GM18511 (cell line): ENCODE measurements at regions not wholly inside any gene's neighbourhood (a gene's known extent, or its start where the extent isn't known, plus 50 kb on each side); places are given as distances from the start of the nearest gene placed in this dataset.

Experiments used
- ATAC-seq: cut with Tn5 transposase; IDR thresholded peaks from one replicate; pipeline ENCODE4 v1.9.1; 2021; ENCODE audit warnings: mild to moderate bottlenecking, moderate library complexity; ENCODE audit not compliant: unreplicated experiment

DNA sequence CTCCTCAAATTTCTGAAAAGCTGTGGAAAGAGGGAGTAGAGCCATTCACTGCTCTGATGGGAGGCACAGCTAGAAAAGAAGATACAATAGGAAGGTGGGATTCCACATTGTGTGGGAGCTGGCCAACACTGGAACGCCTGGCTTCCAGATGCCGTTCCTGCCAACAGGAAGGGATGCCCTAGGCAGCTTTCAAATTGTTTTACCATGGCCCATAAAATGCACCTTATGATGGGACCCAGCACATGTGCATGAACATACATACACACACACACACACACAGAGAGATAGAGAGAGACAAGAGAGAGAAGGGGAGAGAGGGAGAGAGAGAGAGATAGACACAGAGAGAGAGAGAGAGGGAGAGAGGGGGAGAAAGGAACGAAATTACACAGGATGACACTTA lies 86.1 kb upstream of the BZW1 start:
- no peak for ATAC-seq

DNA sequence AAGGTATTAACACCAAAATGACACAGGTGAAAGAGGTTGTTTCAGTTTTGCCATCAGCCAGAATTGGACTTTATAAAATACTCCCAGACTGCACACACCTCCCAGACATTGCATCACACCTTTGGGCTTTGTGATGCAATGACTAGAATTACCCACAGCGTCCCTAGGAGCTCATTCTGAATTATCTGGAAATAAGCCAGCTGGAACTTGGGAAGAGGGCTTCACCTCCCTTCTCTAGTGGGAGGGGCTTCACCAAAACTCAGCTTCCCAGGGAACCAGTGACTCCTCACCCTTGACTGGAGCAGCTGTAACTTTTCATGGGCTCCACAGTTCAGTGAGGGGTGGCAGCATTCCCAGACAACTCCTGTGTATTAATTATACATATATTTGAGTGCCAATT lies 83.1 kb upstream of the BZW1 start:
- no peak for ATAC-seq

GRCh38 chr2:200730302-200730701 lies 81.4 kb upstream of the BZW1 start:
- ATAC-seq: no peak

- no peak for ATAC-seq
These were observed 80.8 kb upstream of the BZW1 start for GRCh38 chr2:200730960-200731359.

GRCh38 chr2:200732866-200733265 lies 78.8 kb upstream of the BZW1 start:
- ATAC-seq: no peak

DNA sequence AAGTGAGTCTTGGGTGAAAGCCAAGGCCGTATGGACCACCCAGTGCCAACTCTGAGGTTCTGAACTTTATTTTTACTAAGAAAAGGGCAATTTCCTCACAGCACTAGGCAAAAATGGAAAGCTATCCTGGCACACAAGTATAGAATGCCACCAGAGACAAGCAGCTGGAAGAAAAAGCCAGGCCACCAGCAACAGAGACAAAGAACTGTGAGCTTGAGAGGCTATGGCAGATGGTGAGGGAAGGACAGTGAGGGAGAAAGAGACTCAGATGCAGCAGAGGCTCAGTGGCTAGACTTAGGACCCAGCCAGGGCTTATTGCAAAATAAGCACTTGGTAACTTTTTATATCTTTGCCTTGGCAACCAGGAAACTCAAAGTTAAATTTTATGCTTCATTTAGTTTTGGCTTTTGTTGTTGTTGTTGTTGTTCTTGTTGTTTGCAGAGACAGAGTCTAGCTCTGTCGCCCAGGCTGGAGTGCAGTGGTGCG lies 78.0 kb upstream of the BZW1 start:
- no peak for ATAC-seq

DNA sequence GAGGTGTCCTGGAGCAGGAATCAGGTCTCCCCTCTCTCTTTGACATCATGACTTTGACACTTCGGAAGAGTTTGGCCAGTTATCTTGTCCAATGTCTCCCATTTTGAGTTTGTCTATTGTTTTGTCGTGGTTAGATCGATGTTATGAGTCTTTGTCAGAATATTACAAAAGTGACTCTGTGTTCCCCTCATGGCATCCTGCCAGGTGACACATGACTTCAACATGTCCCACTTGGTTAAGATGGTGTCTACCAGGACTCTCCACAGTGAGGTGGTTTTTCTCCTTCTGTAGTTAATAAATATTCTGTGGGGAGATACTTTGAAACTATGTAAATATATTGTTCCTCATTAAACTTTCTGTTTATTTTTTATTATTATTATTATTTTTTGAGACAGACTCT lies 76.6 kb upstream of the BZW1 start:
- no peak for ATAC-seq

DNA sequence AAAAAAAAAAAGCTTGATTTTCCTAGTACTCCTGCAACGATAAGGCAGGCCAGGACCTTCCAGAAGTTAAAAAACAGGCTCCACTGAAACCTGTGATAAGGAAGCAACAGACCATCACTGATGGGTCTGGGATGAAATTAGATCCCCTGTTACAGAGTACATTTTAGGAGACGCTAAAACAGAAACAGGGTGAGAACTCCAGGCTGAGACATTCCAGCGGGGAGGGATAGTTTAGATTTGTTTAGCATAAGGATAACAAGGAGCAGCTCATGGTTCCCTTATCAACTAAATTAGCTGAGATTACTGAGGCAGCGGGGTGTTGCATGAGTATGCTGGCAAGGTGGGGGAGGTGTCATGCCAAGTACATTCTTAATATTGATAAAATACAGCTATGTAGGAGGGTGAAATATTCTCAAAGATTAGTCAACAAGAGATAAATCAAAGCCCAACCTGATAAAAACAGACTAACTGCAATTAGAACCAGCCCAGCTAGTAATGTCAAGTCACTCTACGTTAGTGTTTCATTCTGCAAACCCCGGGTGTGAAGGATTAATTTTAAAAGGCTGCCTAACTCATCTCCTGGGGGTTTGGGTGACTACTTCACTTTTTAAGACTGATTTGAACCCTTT lies 75.0 kb upstream of the BZW1 start:
- ATAC-seq: no peak

GRCh38 chr2:200737585-200737984 lies 74.1 kb upstream of the BZW1 start:
- no peak for ATAC-seq

DNA sequence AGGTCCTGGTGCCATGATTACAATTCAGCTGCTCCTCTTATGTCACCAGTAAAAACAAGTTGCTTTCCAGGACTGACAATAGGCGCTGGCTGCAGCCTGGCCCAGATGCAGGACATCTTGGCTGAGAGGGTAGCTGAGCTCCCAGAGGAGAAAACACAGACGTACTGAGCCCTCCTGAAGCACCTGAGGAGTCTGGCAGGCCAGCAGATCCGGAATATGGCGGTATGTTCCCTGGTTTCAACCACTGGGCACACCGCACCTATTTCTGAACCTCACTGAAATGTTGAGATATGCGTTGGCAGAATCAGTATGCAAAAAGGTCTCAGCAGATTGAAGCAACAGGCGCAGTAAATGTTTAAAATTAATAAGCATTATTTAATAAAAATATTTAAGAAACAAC lies 73.1 kb upstream of the BZW1 start:
- no peak for ATAC-seq

GRCh38 chr2:200740907-200741306 lies 70.8 kb upstream of the BZW1 start:
- no peak for ATAC-seq

- no peak for ATAC-seq
These were observed 70.1 kb upstream of the BZW1 start for GRCh38 chr2:200741468-200742202.

DNA sequence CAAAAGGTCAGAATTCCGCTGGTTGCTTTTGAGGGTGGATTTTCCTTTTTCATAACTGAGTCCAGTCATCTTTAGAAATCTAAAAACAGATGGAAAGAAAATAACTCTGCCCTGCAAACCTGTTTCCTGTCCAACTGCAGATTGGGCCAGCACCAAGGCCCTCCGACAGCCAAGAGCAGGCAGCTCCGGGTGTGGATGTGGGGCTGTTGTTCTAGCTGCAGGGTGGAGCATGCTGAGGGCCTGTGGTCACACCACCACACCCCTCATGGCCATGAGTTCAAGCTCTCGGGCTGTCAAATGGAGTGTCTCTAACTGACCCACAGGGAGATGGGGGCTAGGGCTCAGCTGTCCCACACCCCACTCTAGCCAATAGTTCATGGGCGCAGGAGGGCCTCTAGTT lies 69.3 kb upstream of the BZW1 start:
- no peak for ATAC-seq

GRCh38 chr2:200743042-200743676 lies 68.6 kb upstream of the BZW1 start:
- ATAC-seq: no peak

DNA sequence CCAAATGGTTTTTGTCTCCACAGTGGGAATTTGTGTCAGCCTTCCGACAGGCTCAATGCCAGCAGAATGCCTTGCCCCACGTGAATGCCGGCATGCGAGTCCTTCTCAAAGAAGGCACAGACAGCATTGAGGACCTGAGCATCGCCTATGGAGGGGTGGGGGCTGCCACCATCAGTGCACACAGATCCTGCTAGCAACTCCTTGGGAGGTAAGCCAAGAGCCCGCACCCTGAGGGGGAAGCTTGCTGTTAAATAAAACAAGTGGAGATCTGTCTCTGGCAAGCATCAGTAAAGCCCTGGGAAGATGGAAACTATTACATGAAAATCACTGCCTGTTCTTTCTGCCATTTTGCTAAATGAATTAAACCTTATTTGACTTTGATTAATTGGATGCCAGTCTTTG lies 67.5 kb upstream of the BZW1 start:
- no peak for ATAC-seq

GRCh38 chr2:200746301-200746700 lies 65.4 kb upstream of the BZW1 start:
- ATAC-seq: no peak

- no peak for ATAC-seq
These were observed 63.8 kb upstream of the BZW1 start for GRCh38 chr2:200747668-200748618.

GRCh38 chr2:200748779-200749178 lies 62.9 kb upstream of the BZW1 start:
- ATAC-seq: no peak

GRCh38 chr2:200749631-200750322 lies 61.9 kb upstream of the BZW1 start:
- ATAC-seq: no peak

GRCh38 chr2:200750323-200750910 lies 61.3 kb upstream of the BZW1 start:
- ATAC-seq: no peak
